Upper lobe of left lung (tissue), 4 donors: ENCODE measurements at regions not wholly inside any gene's neighbourhood (a gene's known extent, or its start where the extent isn't known, plus 50 kb on each side); places are given as distances from the start of the nearest gene placed in this dataset.

Experiments used
- CTCF ChIP-seq, 6 experiments: fragments of 450-650 bp in 4 of 6; fragments of 200-600 bp in 2 of 6; sonication (generic) in 2 of 6; IDR thresholded peaks; one replicate each; pipeline ENCODE4 v1.5.1; 2016 to 2019; ENCODE audit warnings: antibody characterized with exemption in 6 of 6
- POLR2A ChIP-seq, 4 donors: fragments of 450-650 bp; IDR thresholded peaks; one replicate each; pipeline ENCODE4 v1.5.1; 2016 to 2017; ENCODE audit warnings: antibody characterized with exemption in 4 of 4, mild to moderate bottlenecking in 2 of 4
- POLR2AphosphoS5 ChIP-seq, 2 donors: sonication (generic); formaldehyde crosslinking; IDR thresholded peaks; one replicate each; pipeline ENCODE4 v1.5.1; 2017; ENCODE audit warnings: antibody characterized with exemption in 2 of 2

DNA sequence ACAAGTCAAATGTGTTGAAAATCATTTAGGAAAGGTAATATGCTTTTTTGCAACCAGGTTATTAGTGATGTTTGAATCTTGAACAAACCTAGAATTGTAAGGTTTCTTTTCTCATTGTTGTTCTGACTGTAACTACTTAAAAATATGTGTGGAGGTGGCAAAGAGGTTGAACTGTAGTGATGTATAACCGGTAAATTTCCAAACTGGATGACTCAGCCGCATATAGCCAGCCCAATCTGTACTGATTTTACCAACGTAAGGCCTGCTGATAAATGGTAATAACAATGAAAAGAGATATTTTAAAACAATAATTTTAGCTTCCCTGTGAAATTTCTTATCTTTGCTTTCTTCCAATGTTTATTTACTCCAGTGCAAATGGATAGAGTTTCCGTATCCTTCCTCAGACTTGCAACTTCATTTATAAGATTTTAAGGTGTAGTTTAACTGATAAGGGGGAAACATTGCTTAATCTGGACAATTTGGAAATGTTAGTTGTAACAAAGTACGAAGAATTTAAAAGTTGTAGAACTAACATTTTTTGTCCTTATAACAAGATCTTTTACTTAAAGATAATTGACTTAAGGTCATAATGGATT is 1170.4 kb upstream of the ZEB2 start:
- TF ChIP-seq POLR2A (IDR thresholded peaks at IDR 0.05), result no peak
- no peak for TF ChIP-seq CTCF (IDR thresholded peaks at IDR 0.05)
- TF ChIP-seq POLR2AphosphoS5 (IDR thresholded peaks at IDR 0.05), result no peak
